GM18873 (cell line): ENCODE measurements at regions not wholly inside any gene's neighbourhood (a gene's known extent, or its start where the extent isn't known, plus 50 kb on each side); places are given as distances from the start of the nearest gene placed in this dataset.

Experiments used
- ATAC-seq: cut with Tn5 transposase; IDR thresholded peaks from one replicate; pipeline ENCODE4 v1.9.1; 2021; ENCODE audit warnings: mild to moderate bottlenecking, moderate library complexity, moderate number of reproducible peaks; ENCODE audit not compliant: unreplicated experiment, low FRiP score

DNA sequence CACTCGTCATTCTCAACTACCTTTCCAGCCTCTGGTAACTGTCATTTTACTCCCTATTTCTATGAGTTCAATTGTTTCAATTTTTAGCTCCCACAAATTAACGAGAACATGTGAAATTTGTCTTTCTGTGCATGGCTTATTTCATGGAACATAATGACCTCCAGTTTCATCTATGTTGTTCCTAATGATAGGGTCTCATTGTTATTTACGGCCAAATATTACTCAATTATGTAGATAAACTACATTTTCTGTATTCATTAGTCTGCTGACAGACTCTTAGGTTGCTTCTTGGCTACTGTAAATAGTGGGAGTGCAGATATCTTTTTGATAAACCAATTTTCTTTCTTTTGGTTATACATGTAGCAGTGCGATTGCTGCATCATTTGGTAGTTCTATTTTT lies 374.9 kb upstream of the ROBO1 start:
- no peak for ATAC-seq

GRCh38 chr3:80141557-80141956 lies 373.8 kb upstream of the ROBO1 start:
- ATAC-seq = no peak

DNA sequence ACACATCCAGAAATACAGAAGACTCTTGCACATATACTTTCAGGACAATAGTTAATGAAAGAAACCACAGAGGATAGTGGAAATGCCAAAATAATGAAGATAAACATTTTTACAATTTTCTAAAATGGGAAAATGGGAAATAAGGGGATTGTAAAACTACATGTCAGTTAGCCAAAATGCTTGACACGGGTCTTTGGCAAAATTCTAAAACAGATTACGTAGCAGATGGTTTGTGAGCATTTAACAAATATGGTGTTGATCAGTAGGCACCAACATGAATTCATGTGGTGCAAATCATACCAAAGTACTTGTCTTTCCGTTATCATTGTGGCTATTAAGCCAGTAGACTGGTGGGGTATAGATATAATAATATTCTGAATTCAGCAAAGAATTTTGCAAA lies 348.5 kb upstream of the ROBO1 start:
- no peak for ATAC-seq

DNA sequence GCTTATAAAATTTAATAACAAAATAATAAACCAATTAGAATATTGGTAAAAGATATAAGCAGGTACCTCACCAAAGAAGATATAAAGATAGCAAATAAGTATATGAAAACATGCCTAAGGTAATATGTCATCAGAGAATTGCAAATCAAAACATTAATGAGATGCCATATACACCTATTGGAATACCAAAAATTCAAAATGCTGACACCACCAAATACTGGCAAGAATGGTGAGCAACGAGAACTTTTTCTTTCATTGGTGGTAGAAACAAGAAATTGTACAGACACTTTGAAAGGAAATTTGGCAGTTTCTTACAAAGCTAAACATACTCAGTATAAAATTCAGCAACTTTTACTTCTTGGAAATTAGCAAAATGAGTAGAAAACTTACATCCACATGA lies 346.9 kb upstream of the ROBO1 start:
- ATAC-seq = no peak

GRCh38 chr3:80113331-80113730 lies 345.5 kb upstream of the ROBO1 start:
- no peak for ATAC-seq

DNA sequence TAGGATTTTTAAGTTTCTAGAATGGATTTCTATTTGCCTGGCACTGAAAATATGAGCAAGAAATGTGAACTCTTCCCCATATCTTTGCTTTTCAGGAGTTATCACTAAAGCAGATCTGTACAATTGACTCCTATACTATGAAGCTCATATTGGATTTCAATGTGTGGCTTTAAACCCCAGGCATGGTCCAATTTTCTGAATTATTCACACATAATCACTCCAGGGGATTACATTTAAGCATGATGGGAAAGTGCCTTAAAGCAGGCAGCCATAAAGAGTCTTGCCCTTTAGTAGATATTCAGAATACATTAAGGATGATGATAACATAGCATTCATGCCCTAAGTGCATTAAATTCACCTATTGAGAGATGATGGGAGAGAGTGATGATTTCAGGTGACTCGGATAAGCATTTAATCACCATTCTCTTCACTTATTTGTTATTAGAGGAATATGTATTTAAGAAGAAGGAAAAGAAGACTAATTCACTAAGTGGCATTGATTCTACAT lies 331.8 kb upstream of the ROBO1 start:
- no peak for ATAC-seq

- no peak for ATAC-seq
Measured at GRCh38 chr3:80097674-80098073, 329.9 kb upstream of the ROBO1 start.

- no peak for ATAC-seq
Measured at GRCh38 chr3:80096909-80097308, 329.1 kb upstream of the ROBO1 start.

- no peak for ATAC-seq
Measured at GRCh38 chr3:80094589-80094988, 326.8 kb upstream of the ROBO1 start.

DNA sequence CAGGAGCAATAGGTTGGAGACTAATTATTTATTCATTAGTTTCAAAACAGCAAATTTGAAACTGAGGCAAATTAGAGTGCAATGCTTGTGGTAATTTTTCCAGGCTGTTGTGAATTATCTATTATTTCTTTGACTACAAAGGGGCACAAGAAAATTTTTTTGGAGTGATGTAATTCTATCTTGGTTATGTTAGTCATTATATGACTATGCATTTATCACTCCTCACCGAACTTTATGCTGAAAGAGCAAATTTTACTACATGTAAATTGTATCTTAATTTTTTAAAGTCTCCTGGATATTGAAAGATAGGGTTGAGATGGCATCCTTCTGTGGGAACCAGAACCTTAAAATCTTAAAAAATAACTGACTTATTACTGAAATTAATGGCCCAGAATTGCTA lies 320.0 kb upstream of the ROBO1 start:
- no peak for ATAC-seq

GRCh38 chr3:80086426-80086825 lies 318.6 kb upstream of the ROBO1 start:
- ATAC-seq = no peak

GRCh38 chr3:80079886-80080285 lies 312.1 kb upstream of the ROBO1 start:
- ATAC-seq = no peak

GRCh38 chr3:80068459-80068858 lies 300.7 kb upstream of the ROBO1 start:
- ATAC-seq = no peak

DNA sequence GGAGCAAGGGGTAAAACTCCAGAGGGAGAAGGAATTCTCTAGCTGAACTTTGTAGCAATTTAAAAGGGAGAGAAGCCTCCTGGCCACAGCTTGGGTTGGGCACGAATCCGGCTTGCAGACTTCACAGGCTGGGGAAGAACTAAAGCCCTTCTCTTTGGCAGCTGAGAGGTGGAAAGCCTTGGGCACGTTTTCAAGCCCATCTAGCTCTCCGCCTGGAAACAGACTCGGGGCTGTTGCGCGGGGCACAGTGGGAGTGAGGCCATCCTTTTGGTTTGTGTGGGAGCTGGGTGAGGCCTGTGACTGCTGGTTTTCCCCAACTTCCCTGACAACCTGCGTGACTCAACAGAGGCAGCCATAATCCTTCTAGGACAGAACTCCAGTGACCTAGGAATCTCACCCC lies 295.7 kb upstream of the ROBO1 start:
- no peak for ATAC-seq

DNA sequence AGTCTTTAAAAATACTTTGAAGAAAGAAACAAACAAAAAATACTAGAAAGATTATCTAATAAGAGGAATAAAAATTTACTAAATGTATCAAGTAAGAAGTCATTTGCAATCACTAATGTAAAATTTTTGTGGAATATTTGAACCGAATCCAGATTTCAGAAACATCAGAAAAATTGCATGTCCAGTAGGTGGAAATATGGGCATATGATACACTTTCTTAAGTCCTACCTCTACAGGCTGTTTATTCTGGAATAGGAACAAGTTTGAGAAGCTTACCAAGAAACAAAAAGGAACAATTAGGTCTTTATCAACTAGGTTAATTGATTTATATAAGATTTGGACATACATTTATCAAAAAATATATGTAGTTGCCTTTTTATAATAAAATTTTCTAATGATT lies 292.9 kb upstream of the ROBO1 start:
- no peak for ATAC-seq

DNA sequence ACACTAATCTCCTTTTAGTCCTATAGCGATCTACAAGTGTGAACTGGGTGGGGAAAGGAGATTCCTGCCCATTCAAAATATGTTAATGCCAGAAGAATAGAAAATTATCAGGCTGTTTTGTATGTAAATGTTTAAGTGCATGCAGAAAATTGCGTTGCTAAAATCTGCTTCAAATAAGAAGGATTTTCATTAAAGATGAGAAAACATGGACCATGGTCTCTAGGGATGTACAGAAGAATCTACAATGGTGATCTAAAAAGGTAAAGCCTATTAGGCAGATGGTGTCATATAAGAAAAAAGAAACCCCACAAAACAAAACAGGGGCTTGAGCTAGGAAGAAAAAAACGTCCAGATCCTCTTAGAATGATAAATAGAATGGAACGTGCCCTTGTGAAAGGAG lies 287.5 kb upstream of the ROBO1 start:
- no peak for ATAC-seq

DNA sequence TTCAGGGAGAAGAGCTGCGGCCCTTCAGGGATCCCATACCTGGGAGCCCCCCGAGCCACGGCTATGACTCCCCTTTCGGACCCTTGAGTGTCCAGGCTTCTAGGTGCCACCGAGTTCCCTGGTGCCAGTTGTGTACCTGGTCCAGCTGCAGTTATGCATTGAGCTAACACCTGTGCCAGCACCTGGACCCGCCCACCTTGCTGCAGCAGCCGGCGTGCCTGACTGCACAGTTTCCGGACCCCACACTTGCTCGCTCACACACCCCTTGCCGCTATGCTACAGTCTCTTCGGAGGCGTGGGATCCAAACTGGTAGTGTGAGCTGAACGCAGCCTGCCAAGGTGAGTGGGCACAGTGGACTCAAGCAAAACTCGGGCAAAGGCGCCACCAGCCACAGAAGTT lies 284.5 kb upstream of the ROBO1 start:
- ATAC-seq = no peak

DNA sequence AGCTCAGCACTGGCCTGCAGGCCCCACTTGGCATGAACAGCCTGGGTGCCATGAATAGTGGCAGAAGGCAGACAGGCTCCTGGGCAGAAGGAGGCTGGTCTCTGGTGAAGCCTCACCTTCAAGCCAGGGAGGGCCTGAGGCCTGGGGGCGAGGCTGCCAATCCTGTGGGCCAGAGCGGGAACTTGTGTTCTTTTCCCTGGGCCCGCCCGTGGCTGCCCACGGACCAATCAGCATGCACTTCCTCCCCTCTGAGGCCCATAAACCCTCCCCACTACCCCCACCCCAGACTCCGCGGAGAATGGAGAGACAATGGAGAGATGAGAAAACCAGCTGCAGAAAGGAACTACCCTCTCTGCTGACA lies 283.8 kb upstream of the ROBO1 start:
- no peak for ATAC-seq

GRCh38 chr3:80050826-80051601 lies 283.2 kb upstream of the ROBO1 start:
- no peak for ATAC-seq

- no peak for ATAC-seq
Measured at GRCh38 chr3:80043226-80043625, 275.4 kb upstream of the ROBO1 start.

- ATAC-seq = no peak
Measured at GRCh38 chr3:80040067-80040466, 272.3 kb upstream of the ROBO1 start.

GRCh38 chr3:80036176-80036575 lies 268.4 kb upstream of the ROBO1 start:
- ATAC-seq = no peak

GRCh38 chr3:80035021-80035420 lies 267.2 kb upstream of the ROBO1 start:
- ATAC-seq = no peak
